Fibroblast of lung (primary cell): ENCODE measurements at regions not wholly inside any gene's neighbourhood (a gene's known extent, or its start where the extent isn't known, plus 50 kb on each side); places are given as distances from the start of the nearest gene placed in this dataset.

Source experiments
- CTCF ChIP-seq, 2 donors: IDR thresholded peaks in 1 of 2; conservative IDR thresholded peaks in 1 of 2; 1 replicate in 1 of 2; 2 replicates in 1 of 2; pipeline ENCODE4 v1.5.1; 2011 to 2012; ENCODE audit warnings: low read length in 2 of 2, control low read depth in 1 of 2, inconsistent platforms in 1 of 2, low read depth in 1 of 2, mild to moderate bottlenecking in 1 of 2
- EZH2 ChIP-seq: IDR thresholded peaks from 2 replicates; pipeline ENCODE4 v1.5.1; 2012; ENCODE audit warnings: low read length, control low read depth, mild to moderate bottlenecking; ENCODE audit errors: missing control alignments

GRCh38 chr4:15340332-15340731 is 87.5 kb upstream of the C1QTNF7 start:
- TF ChIP-seq CTCF (conservative IDR thresholded peaks at IDR 0.05 in 1 of 2, IDR thresholded peaks at IDR 0.05 in 1 of 2; ENCODE audit: low read depth in 1 of 2, low read length in 2 of 2) (no peak), EZH2 (no peak)
